Stimulated activated CD8-positive, alpha-beta memory T cell treated with anti-CD3 and anti-CD28 coated beads, Interleukin-4, amount 100 ng/mL, for 48 hours (primary cell): ENCODE measurements at regions not wholly inside any gene's neighbourhood (a gene's known extent, or its start where the extent isn't known, plus 50 kb on each side); places are given as distances from the start of the nearest gene placed in this dataset.

Experiments used
- DNase-seq: peaks from one replicate; pipeline ENCODE4 v3.0.0-alpha.2; 2020

DNA sequence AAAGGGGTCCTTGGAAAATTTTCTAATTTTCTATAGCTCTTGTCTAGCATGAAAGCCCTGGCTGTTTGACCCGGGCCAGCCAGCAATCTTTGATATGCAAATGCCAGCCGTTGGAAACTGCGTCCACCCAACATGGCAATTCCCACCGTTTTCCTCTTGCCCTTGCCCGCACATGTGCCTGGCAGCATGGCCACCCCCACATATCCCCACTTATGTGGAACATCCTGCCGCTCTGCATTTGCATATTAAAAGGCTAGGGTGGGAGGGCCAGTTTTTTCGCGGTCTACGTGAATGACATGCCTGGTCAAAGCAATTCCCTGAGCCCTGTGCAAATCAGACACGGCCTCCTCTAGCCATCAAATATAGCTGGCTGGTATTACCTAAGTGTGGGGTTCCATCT is 110.3 kb upstream of the TDRD3 start:
- DNase-seq, result no peak

GRCh38 chr13:60288569-60288968 is 108.5 kb upstream of the TDRD3 start:
- DNase-seq, result no peak

DNA sequence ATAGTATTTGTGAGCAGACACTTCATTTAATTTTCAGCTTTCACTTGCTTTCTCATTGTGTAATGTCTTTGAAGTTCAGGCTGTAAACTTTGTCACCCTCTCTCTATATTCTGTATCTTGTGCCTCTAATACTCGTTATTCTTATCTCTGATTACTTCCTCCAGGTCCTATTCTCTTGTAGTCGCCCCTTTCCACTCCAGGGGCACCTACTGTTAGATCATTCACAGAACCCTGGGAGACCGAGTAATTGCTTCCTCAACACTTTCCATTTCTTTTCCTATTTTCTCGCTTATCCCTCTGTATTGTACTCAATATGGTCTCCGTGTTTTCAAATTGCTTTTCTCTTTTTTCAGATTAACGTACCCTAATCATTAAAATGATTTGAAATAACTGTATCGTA is 93.9 kb upstream of the TDRD3 start:
- DNase-seq, result no peak

DNA sequence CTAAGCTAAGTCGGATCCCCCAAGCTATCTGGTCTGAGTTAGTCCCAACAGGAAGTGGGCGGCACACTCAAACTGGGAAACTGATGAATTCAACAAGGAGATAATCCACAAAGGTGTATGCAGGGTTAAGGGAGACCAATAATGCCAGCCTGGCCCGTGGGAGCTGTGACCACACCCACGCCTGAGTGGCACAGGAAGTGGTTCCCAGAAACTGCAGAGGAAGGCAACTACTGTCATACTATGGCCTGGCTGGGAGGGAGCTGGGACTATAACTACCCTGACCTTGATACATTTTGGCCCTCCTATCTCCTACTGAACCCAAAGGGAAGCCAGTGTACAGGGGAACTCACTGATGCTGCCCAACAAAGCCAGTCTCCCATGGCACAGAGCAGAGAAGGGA is 85.5 kb upstream of the TDRD3 start:
- no peak for DNase-seq

DNA sequence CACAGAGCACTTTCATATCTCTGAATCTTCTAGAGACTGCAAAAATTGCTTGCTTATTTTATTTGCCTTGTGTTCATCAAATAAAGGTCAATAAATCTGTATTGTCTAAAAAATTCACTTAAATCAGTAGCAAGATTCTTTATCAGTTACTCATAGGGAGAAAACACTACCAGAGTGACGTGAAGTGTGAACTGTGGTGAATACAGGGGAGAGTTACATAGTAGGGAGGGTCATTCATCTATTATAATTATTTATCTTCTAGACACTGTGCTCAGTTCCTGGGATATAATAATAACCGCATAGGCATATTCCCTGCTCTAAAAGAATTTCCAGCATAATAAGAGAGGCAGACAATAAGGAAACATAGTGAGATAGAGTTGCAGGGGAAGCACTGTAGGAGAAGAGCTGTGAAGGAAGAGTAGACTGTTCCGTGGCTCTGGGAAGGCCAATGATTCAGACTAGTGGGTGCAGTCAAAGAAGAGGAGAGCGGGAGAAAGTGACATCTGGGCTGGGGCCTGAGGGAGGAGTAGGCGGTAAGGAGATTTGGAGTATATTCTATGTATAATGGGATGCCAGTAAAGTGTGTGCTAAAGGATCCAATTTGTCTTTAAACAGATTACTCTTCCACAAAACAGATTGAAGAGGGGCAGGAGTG is 84.0 kb upstream of the TDRD3 start:
- DNase-seq, result no peak

- DNase-seq, result no peak
These were observed 78.8 kb upstream of the TDRD3 start for GRCh38 chr13:60318186-60318585.

DNA sequence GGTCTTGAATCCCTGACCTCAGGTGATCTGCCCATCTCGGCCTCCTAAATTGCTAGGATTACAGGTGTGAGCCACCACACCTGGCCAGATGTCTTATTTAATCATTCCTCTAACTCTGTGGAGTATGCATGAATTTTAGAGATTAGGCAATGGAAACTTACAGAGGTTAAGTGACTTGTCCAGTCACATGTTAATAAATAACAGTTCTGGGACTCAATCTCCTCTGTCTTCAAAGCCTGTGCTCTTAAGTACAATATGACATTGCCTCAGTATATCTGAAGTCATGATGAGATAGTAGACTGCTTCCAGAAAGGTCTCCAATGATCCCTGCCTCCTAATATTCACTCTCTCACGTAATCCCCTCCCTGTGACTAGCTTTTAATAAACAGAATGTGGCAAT is 72.9 kb upstream of the TDRD3 start:
- no peak for DNase-seq

GRCh38 chr13:60326273-60326672 is 70.7 kb upstream of the TDRD3 start:
- no peak for DNase-seq

DNA sequence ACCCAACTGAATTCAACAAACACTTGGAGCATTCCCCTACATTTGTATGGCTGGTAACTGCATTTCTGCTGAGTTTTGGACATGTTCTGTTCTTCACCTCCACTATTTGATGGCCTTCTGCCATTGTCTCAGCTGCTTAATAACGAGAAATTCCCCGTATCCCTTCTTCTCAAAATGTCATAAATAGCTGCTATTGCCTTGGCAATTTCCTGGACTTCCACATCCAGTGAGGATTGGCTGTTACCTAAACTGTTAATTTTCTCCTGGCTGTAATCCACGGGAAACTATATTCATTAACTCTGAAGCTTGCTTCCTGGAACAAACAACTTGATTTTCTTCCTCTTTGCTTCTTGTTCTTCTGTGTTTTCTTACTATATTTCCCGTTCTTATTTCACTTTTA is 69.5 kb upstream of the TDRD3 start:
- no peak for DNase-seq

DNA sequence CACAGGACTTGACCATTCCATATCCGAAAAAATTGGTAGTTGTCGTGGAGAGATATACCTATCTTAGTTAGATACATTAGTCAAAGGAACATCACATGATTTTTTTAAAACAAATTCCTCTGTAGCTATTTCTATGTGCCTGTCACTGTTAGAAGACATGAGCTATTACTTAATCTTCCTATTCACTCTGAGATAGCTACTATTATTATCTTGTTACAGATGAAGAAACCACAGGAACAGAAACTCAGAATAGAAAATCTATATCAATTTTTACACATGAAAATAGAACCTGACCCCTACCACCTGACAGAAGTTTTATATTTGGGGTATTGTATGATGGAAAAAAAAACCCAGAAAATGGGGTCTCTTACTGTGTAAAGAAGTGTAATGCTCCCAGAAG is 68.9 kb upstream of the TDRD3 start:
- no peak for DNase-seq

- peak; percentile 28 for DNase-seq
These were observed 67.6 kb upstream of the TDRD3 start for GRCh38 chr13:60329221-60329923.

- no peak for DNase-seq
These were observed 65.6 kb upstream of the TDRD3 start for GRCh38 chr13:60331249-60332012.

DNA sequence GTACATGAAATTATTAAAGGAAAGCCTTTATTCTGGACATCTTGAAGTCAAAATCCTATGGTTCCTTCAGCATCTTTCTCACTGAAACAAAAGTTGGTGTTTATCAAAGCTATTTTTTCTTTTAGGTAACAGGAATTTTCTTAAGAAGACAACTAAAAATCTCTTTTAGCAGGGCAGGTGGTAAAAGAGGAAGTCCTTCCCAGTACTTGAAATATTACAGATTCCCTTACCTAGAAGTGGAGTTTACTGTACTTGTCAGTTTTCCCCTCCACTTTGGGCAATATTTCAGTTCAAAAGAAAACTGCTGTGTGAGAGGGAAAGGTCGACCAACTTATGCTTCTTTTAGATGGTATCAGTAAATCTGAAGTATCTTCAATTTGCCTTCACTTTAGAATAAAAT is 64.3 kb upstream of the TDRD3 start:
- DNase-seq, result no peak

DNA sequence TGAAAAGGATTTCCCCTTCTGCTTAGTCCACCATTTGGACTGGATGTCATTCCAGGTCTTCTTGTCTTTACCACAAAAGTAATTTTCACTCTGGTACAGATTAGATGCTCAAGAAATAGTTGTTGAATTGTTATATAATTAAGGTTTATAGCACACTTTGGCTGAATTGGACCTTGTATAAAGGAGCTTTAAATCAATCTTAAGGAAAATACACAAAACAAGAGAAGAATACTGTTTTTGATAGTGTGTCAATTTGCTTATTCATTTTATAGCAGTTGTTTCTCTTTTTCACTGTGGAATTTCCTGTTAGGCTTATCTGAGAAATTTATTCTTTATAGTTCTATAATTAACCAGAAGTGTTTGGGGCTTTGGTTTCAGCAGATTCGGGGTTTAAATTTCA is 62.7 kb upstream of the TDRD3 start:
- DNase-seq, result no peak

GRCh38 chr13:60335531-60335930 is 61.5 kb upstream of the TDRD3 start:
- no peak for DNase-seq

GRCh38 chr13:60338754-60339153 is 58.3 kb upstream of the TDRD3 start:
- DNase-seq, result no peak

DNA sequence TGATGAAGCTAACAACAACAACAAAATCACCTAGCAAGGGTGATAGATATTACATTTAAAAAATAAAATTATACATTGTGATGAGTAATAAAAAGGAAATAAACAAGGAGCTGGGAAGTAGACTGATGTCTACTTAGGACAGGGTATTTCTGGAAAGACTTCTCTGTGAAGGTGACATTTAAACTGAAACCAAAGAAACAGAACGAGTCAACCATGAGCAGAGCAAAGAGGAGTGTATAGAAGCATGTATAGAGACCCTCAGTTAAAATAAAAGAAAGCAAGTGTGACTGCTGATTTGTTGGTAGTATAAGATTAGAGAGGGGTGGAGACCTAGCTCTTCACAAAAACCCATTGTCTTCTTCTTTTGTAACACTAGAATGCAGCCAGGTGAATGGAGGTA is 53.0 kb upstream of the TDRD3 start:
- DNase-seq, result no peak

DNA sequence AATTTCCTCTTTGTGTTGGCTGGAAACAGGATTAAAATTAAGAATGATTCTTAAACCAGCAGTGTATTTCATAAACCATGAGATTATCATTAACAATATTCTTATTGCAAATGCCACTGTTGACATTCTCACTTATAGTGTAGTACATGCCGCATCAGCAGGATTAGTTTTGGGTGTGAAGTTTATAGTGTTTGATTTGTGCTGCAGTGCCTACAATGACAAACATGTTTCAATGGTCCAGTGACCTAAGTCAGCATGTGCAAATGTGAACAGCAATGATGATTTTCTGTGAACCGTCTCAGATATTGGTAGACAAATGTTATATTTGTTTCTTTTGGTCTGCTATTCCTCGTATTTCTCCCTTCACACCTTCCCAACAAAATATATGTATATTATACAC is 49.8 kb upstream of the TDRD3 start:
- DNase-seq, result no peak
